VCaP (cell line): ENCODE measurements at regions not wholly inside any gene's neighbourhood (a gene's known extent, or its start where the extent isn't known, plus 50 kb on each side); places are given as distances from the start of the nearest gene placed in this dataset.

Source experiments
- H3K27ac ChIP-seq: fragments of 450-650 bp; 2 replicates; pipeline ENCODE4 v1.5.1; 2017
- CTCF ChIP-seq: fragments of 450-650 bp; conservative IDR thresholded peaks from 2 replicates; pipeline ENCODE4 v1.5.1; 2017; ENCODE audit warnings: mild to moderate bottlenecking, moderate library complexity

GRCh38 chr4:24380957-24381665, 203.2 kb downstream of the DHX15 start:
- H3K27ac ChIP-seq, result no peak overlapping the region

DNA sequence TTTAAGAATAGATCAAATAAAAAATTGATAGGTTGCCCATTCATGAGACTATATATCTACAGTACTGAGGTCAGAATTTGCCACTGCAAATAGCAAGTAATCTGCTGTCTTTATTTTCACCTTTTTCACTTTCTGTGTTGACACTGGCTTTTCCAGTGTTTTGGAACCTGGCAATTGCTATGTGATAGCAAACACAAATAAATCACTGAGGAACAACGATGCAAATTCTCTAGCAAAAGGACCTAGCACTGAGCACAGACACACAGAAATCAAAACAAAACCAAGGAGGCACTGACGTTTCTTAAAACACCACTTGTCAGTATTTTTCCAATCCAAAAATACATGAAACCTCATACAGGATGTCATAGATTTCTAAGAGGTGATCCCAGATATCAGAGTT, 210.7 kb downstream of the DHX15 start:
- TF ChIP-seq CTCF, result no peak
- no peak overlapping the region for H3K27ac ChIP-seq

More at GRCh38 chr4:24380957-24381665, 203.2 kb downstream of the DHX15 start:
- no peak for TF ChIP-seq CTCF

- H3K27ac ChIP-seq, result no peak overlapping the region
- no peak for TF ChIP-seq CTCF
Observed at GRCh38 chr4:24372881-24373280, 211.5 kb downstream of the DHX15 start.

GRCh38 chr4:24372341-24372740, 212.0 kb downstream of the DHX15 start:
- TF ChIP-seq CTCF, result no peak

DNA sequence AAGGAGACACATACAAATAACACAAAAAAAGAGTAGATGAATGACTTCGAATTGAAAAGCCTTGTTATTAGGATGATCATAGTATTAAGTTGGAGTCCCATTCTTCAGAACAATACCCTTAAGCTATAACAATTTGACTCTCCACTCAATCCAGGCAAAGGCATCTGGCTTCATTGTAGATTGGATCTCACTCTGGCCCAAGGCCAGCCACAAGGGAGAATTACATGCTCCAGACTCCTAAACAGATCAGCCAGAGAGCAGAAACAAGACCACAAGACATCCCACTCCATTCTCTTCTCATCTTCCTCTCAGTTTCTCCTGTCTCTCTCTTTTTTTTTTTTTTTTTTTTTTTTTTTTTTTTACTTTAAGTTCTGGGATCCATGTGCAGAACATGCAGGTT, 213.9 kb downstream of the DHX15 start:
- H3K27ac ChIP-seq, result no peak overlapping the region
- no peak for TF ChIP-seq CTCF

More at GRCh38 chr4:24372341-24372740, 212.0 kb downstream of the DHX15 start:
- no peak overlapping the region for H3K27ac ChIP-seq

DNA sequence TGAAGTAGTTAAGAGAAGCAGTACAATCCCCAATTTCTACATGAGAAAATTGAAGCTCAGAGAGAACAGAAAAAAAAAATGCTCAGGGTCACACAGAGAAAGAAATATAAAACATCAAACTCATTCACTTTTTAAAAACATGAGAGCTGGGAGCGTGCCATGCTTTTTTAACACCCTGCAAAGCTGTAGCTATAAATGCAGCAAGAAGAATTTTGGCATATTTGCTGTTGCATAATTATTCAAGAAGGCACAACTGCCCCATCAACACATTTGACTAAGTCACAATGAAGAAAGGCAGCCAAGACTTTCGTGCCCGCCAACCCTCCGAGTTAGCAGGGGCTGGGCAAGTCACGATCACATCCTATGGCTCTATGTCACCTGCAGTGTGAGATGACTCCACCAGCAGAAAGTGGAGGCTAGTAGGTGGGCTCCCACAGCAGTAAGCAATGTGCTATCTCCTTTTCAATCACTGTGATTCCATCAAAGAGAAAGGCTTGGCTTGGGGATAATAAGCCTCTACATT, 214.8 kb downstream of the DHX15 start:
- TF ChIP-seq CTCF, result no peak
- no peak overlapping the region for H3K27ac ChIP-seq

DNA sequence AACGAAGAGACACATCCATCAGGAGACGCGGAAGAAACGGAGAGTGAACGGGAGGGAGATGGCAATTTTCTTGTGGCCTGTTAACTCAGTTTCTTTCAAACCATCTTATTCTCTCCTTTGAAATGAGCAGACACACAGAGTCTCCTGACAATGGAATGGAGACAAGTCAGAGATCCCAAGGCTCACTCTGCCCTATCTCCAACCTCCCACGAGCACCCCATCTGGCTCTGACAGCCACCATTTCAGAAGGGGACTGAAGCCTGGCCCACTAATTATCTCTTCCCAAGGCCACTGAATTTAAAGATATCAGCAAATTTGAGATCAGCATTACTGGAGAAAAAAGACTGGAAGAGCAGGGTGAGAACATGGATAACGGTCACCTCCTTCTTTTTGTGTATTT, 215.6 kb downstream of the DHX15 start:
- no peak for TF ChIP-seq CTCF
- no peak overlapping the region for H3K27ac ChIP-seq
